Stimulated activated CD8-positive, alpha-beta memory T cell treated with anti-CD3 and anti-CD28 coated beads, Interleukin-2, amount 100 ng/mL, for 1 hour (primary cell): ENCODE measurements at regions not wholly inside any gene's neighbourhood (a gene's known extent, or its start where the extent isn't known, plus 50 kb on each side); places are given as distances from the start of the nearest gene placed in this dataset.
A peak's percentile ranks its signal among the peaks of the same experiment; 100 is the strongest.
"Not testable (repeated sequence)": the region's sequence is repeated elsewhere in the genome, so short reads cannot be mapped to it uniquely, and the experiment has no call there.

Source experiments
- DNase-seq, 2 donors: peaks; one replicate each; pipeline ENCODE4 v3.0.0-alpha.2; 2020; ENCODE audit warnings: low read depth in 2 of 2

DNA sequence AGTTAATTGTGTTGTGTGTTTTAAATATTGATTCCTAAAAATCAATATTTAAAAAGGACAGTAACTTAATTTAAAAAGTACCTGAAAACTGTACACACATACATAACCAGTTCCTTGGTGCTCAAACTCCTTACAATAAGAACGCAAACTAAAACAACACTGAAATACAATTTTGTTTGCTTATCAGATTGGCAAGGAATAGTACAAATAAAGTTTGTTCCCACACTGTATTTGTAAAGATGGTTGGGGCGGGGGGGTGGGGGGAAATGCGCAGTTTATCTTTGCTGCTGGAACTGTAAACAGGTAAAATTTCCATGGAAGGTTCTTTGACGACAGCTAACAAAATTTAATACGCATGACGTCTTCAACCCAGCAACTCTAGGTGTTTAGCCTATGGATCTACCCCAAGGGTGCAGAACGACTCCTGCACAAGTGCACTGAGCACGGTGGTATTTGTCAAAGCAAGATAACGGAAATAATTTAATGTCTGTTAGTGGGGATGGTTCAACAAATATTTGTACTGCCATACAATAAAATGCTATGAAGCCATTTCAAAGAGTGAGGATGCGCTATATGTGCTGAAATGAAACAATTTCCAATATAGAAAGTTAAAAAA, 96.5 kb downstream of the ING1 start:
- DNase-seq, result no peak

DNA sequence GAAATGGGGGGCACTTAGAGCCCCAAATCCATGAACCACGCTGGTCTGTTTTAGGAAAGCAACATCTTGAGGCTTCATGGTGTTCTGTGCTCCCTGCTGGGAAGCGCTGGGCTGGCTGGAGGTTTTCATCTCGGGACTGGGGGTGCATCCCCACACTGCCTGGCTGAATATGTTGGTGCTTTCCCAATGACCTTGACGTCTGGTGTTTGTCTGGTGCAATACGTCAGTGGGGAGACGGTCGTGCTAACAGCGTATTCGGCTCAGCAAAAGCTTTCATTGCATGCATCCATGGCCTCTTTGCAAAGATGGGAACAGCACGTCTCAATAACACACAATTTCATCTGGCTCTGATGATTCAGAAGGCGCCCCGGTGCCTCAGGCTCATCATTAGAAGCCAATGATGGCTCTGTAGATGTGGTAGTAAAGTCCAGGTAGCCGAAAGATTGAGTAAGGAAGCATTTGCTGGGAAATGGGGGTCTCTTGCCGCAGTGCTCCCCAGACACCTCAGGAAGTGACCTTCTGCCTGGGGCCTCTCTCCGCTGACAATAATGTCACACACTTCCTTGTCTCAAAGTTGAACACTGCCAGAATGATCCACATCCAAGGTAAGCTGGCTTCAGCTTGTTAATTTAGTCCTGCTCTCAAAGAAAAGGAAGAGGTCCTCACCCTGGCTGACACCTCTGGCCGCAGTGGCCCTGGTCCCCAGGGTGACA, 97.7 kb downstream of the ING1 start:
- DNase-seq, result no peak

- no peak for DNase-seq
Measured at GRCh38 chr13:110811771-110812120, 98.2 kb downstream of the ING1 start.

DNA sequence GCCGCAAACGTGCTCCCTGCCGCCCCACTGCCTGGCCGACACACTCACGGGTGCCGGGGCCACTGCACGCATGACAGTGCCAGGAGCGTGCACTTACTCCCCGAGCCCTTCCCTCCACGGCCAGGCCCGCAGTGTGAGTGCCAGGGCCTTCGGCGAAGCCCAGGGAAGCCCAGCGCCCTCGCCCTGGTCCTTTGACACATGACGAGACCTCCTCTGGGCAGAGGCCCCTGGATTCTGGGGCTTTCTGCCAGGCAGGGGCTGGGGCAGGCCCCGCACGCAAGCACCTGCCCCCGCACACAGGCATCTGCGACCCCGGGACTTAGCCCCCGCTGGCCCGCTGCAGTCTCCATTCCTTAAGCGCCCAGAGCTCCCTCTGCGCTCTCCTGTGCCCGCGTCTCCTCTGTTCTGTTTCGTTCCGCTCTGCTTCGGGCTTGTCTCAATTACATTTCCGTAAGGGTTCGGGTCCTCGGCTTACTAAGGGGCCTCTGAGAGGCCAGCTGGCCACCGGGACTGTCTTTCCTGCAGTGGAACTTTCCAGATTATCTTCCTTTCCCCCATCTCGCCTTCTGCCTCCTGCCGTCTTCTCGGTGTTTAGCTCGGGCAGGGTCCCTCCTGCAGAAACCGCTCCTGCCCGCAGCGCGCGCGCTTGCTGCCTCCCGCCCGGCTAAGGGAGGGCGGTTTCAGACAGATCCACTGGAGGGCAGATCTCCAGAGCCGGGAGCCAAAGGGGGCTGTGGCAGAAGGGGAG, 98.8 kb downstream of the ING1 start:
- no peak for DNase-seq

- DNase-seq, result no peak
Measured at GRCh38 chr13:110812869-110813645, 99.6 kb downstream of the ING1 start.

GRCh38 chr13:110813646-110814624, 100.4 kb downstream of the ING1 start:
- DNase-seq, result no peak

- DNase-seq, result no peak
Measured at GRCh38 chr13:110815471-110816204, 99.2 kb downstream of the ANKRD10 start.

DNA sequence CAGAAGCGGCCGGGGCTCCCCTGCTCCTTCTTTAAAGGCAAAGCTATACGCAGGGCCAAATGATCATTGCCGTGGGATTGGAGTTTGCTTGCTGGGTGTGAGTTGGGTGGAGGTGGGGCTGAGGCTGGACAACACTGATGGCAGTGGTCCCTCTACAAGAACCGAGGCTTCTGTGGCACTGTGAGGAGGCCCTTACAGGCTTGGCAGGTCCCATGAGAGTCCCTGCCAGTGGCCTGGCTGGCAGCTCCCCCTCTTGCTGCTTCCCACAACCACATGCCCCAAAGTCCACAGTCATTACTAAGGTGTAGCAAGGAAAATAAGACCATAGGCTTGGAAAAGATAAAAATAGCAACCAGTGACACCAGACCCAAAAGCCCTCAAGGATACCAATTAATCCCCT, 98.4 kb downstream of the ANKRD10 start:
- no peak for DNase-seq

- DNase-seq, result no peak
Measured at GRCh38 chr13:110817143-110817542, 97.7 kb downstream of the ANKRD10 start.

- DNase-seq, result no peak
Measured at GRCh38 chr13:110818747-110819146, 96.1 kb downstream of the ANKRD10 start.

DNA sequence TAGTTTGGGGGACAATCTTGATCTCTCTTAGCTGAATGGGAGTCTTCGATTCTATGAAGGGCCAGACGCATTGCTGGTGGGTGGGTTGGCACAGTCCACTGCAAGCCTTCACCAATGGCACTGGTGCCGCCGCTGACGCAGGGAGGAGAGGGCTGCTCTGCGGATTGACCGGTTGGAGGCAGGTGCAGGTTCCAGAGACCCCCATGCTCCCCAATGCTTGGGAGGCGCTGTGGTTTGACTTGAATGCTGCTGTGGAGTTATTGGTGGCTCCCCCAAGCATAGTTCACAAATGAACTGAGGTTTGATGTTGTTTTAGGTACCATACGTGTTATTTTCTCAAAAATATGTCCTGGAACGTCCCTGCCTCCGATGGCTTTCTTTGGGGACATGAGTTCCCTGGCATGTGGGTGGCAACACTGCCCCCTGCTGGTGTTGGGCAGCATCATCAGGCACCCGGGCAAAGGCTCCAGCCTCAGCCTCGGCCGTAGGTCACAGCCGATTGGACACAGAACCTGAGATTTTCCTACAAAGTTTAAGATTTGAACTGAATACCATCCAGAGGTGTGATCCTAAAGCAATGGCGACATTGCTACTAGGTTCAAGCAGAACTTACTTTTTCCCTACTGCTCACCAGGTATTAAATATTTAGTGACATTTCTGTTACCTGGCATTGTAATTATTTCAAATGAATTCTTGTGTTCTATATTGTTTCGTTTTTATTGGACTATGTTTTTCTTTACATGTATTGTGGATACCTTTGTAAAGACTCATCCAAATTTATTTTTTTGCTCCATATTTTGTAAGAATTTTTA, 95.5 kb downstream of the ANKRD10 start:
- DNase-seq, result peak; percentile 54

- DNase-seq, result no peak
Measured at GRCh38 chr13:110820322-110820721, 94.5 kb downstream of the ANKRD10 start.

- not testable (repeated sequence) for DNase-seq
Measured at GRCh38 chr13:110821837-110822668, 92.8 kb downstream of the ANKRD10 start.

DNA sequence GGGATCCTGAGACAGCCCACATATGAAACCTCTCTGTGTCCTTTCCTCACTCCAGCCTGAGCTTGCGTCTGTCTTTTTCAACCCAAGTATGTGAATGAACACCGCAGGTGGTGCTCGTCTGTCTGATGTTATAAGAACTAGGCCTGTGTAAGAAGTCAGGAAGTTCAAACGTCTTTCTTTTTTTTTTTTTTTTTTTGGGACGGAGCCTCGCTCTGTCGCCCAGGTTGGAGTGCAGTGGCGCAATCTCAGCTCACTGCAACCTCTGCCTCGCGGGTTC, 92.3 kb downstream of the ANKRD10 start:
- no peak for DNase-seq

DNA sequence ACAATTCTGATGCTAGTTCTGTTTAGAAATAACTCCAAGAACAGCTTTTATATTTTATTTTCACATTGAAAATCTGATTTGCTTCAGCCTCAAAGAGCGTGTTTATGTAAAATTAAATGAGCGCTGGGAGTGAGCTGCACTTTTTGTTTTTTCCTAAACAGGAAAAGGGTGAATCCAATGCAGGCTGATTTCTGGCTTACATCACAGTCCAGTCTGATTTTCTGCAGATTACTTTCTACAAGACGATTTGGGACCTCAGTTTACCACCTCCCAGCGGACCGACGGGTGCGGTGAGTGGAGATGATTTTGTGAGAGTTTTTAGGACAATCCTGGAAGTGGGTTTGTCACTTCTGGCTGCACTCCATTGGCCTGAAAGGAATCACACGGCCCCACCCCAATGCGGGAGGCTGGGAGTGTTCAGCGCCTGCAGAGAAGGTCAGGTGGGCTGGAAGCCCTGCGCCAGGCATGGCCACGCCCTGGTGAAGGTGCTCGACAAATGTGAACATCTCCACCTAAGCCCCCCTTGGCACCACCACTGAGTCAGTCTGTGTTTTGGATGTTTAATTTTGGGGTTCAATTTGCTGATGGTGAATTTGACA, 90.1 kb downstream of the ANKRD10 start:
- DNase-seq, result no peak

DNA sequence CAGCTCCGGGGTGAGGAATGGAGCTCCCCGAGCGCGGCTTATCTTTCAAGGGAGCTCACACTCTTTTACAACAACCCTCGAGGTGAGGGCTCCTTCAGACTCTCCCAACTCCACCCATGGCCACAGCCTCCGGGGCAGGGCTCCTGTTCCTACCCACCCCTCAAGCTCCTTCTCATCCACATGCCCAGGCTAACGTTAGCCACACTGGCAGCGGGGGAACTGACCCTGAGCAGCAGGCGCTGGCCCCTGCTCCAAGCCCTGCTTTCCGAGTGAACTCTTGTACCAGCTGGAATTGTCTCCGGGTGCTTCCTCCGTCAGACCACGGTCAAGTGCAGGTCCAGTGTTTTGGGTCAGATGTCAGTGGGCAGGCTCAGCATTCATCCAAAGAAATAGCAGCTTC, 89.4 kb downstream of the ANKRD10 start:
- DNase-seq, result no peak

GRCh38 chr13:110826101-110826500, 88.8 kb downstream of the ANKRD10 start:
- DNase-seq, result no peak

- no peak for DNase-seq
Measured at GRCh38 chr13:110826861-110827672, 87.8 kb downstream of the ANKRD10 start.
